ENCODE measurements at regions not wholly inside any gene's neighbourhood (a gene's known extent, or its start where the extent isn't known, plus 50 kb on each side); places are given as distances from the start of the nearest gene placed in this dataset.

- DNase-seq (ENCODE audit: low read depth, low spot score) = no peak
- TF ChIP-seq CTCF (IDR thresholded peaks at IDR 0.05; ENCODE audit: low read depth, low read length) = no peak
- no peak overlapping the region for H3K4me3 ChIP-seq (ENCODE audit: low read depth, low read length)
- in situ Hi-C loops (cut with HindIII; ENCODE audit: low sequenced_read_pairs) = no loop called here
These were observed 81.1 kb upstream of the ZNF280D start for GRCh38 chr15:56814429-56814828.

GRCh38 chr15:56813995-56814394, 80.7 kb upstream of the ZNF280D start:
- H3K4me3 ChIP-seq (ENCODE audit: low read depth, low read length) = no peak overlapping the region
- no peak for TF ChIP-seq CTCF (IDR thresholded peaks at IDR 0.05; ENCODE audit: low read depth, low read length)
- DNase-seq (ENCODE audit: low read depth, low spot score) = no peak
- in situ Hi-C loops (cut with HindIII; ENCODE audit: low sequenced_read_pairs) = no loop called here

- no peak for TF ChIP-seq CTCF (IDR thresholded peaks at IDR 0.05; ENCODE audit: low read depth, low read length)
- H3K4me3 ChIP-seq (ENCODE audit: low read depth, low read length) = no peak overlapping the region
- in situ Hi-C loops (cut with HindIII; ENCODE audit: low sequenced_read_pairs) = no loop called here
- DNase-seq (ENCODE audit: low read depth, low spot score) = no peak
These were observed 79.7 kb upstream of the ZNF280D start for GRCh38 chr15:56812961-56813360.

- no peak for DNase-seq (ENCODE audit: low read depth, low spot score)
- in situ Hi-C loops (cut with HindIII; ENCODE audit: low sequenced_read_pairs) = no loop called here
- H3K4me3 ChIP-seq (ENCODE audit: low read depth, low read length) = no peak overlapping the region
These were observed 78.9 kb upstream of the ZNF280D start for GRCh38 chr15:56812221-56812620.

GRCh38 chr15:56811586-56811985, 78.3 kb upstream of the ZNF280D start:
- no peak for DNase-seq (ENCODE audit: low read depth, low spot score)
- in situ Hi-C loops (cut with HindIII; ENCODE audit: low sequenced_read_pairs) = no loop called here
- H3K4me3 ChIP-seq (ENCODE audit: low read depth, low read length) = no peak overlapping the region
- no peak for TF ChIP-seq CTCF (IDR thresholded peaks at IDR 0.05; ENCODE audit: low read depth, low read length)

More at GRCh38 chr15:56812221-56812620, 78.9 kb upstream of the ZNF280D start:
- no peak for TF ChIP-seq CTCF (IDR thresholded peaks at IDR 0.05; ENCODE audit: low read depth, low read length)

- no peak overlapping the region for H3K4me3 ChIP-seq (ENCODE audit: low read depth, low read length)
- in situ Hi-C loops (cut with HindIII; ENCODE audit: low sequenced_read_pairs) = no loop called here
- no peak for DNase-seq (ENCODE audit: low read depth, low spot score)
- no peak for TF ChIP-seq CTCF (IDR thresholded peaks at IDR 0.05; ENCODE audit: low read depth, low read length)
These were observed 74.9 kb upstream of the ZNF280D start for GRCh38 chr15:56808160-56808559.

- H3K4me3 ChIP-seq (ENCODE audit: low read depth, low read length) = no peak overlapping the region
- in situ Hi-C loops (cut with HindIII; ENCODE audit: low sequenced_read_pairs) = no loop called here
These were observed 72.8 kb upstream of the ZNF280D start for GRCh38 chr15:56806148-56806536.

More at GRCh38 chr15:56806148-56806536, 72.8 kb upstream of the ZNF280D start:
- TF ChIP-seq CTCF (IDR thresholded peaks at IDR 0.05; ENCODE audit: low read depth, low read length) = no peak
- no peak for DNase-seq (ENCODE audit: low read depth, low spot score)

Measured in astrocyte of the spinal cord (primary cell).